Gastroesophageal sphincter (tissue), 3 donors: ENCODE measurements at regions not wholly inside any gene's neighbourhood (a gene's known extent, or its start where the extent isn't known, plus 50 kb on each side); places are given as distances from the start of the nearest gene placed in this dataset.

Experiments used
- CTCF ChIP-seq, 4 experiments: fragments of 200-600 bp in 2 of 4; fragments of 450-650 bp in 2 of 4; sonication (generic) in 1 of 4; IDR thresholded peaks; one replicate each; pipeline ENCODE4 v1.5.1; 2017 to 2019; ENCODE audit warnings: antibody characterized with exemption in 4 of 4, mild to moderate bottlenecking in 2 of 4, moderate library complexity in 2 of 4
- POLR2A ChIP-seq, 2 donors: fragments of 450-650 bp; IDR thresholded peaks; one replicate each; pipeline ENCODE4 v1.6.1; 2017; ENCODE audit warnings: antibody characterized with exemption in 2 of 2, mild to moderate bottlenecking in 2 of 2, moderate library complexity in 1 of 2

GRCh38 chr16:86045591-86045971 lies 146.6 kb downstream of the IRF8 start:
- no peak for TF ChIP-seq CTCF (IDR thresholded peaks at IDR 0.05)
- TF ChIP-seq POLR2A (IDR thresholded peaks at IDR 0.05), result no peak
